Lower leg skin (tissue), 3 donors: ENCODE measurements at regions not wholly inside any gene's neighbourhood (a gene's known extent, or its start where the extent isn't known, plus 50 kb on each side); places are given as distances from the start of the nearest gene placed in this dataset.

Source experiments
- CTCF ChIP-seq, 3 donors: fragments of 450-650 bp; IDR thresholded peaks; one replicate each; pipeline ENCODE4 v1.5.1; 2016; ENCODE audit warnings: antibody characterized with exemption in 3 of 3, mild to moderate bottlenecking in 3 of 3, moderate library complexity in 2 of 3
- POLR2A ChIP-seq, 2 donors: fragments of 450-650 bp; IDR thresholded peaks; one replicate each; pipeline ENCODE4 v1.6.1; 2016 to 2017; ENCODE audit warnings: antibody characterized with exemption in 2 of 2, mild to moderate bottlenecking in 1 of 2, moderate library complexity in 1 of 2

GRCh38 chr12:19886065-19886464, 446.8 kb downstream of the AEBP2 start:
- TF ChIP-seq CTCF (IDR thresholded peaks at IDR 0.05), result no peak
- no peak for TF ChIP-seq POLR2A (IDR thresholded peaks at IDR 0.05)
